Activated CD4-positive, alpha-beta memory T cell treated with anti-CD3 and anti-CD28 coated beads for 36 hours (primary cell): ENCODE measurements at regions not wholly inside any gene's neighbourhood (a gene's known extent, or its start where the extent isn't known, plus 50 kb on each side); places are given as distances from the start of the nearest gene placed in this dataset.

Source experiments
- CTCF ChIA-PET: fragments of 350-600 bp; sonication (Branson Sonifier 250); formaldehyde crosslinking; loops from one replicate; lab custom pipeline; 2021; ENCODE audit warnings: antibody characterized with exemption, inconsistent platforms; lab: Charles Lee
- POLR2A ChIA-PET: fragments of 350-600 bp; sonication (Branson Sonifier 250); formaldehyde crosslinking; loops from one replicate; lab custom pipeline; 2021; ENCODE audit warnings: antibody characterized with exemption; lab: Charles Lee
- DNase-seq: peaks from one replicate; pipeline ENCODE4 v3.0.0-alpha.2; 2020
- H3K27ac Mint-ChIP-seq: one replicate; pipeline ENCODE4 v1.8.0; 2021; ENCODE audit warnings: mixed read lengths
- H3K27me3 Mint-ChIP-seq: one replicate; pipeline ENCODE4 v1.8.0; 2021; ENCODE audit warnings: mixed read lengths
- H3K36me3 Mint-ChIP-seq: one replicate; pipeline ENCODE4 v1.8.0; 2021; ENCODE audit warnings: mixed read lengths
- H3K4me1 Mint-ChIP-seq: one replicate; pipeline ENCODE4 v1.8.0; 2021; ENCODE audit warnings: low read depth, mixed read lengths
- H3K4me3 Mint-ChIP-seq: one replicate; pipeline ENCODE4 v1.8.0; 2021; ENCODE audit warnings: mild to moderate bottlenecking, mixed read lengths
- H3K9me3 Mint-ChIP-seq: one replicate; pipeline ENCODE4 v1.8.0; 2021; ENCODE audit warnings: mixed read lengths
- intact Hi-C: fragments of 100-400 bp; cut with micrococcal nuclease; formaldehyde crosslinking; loops from one replicate; pipeline ENCODE4 v1.15.1; 2023

DNA sequence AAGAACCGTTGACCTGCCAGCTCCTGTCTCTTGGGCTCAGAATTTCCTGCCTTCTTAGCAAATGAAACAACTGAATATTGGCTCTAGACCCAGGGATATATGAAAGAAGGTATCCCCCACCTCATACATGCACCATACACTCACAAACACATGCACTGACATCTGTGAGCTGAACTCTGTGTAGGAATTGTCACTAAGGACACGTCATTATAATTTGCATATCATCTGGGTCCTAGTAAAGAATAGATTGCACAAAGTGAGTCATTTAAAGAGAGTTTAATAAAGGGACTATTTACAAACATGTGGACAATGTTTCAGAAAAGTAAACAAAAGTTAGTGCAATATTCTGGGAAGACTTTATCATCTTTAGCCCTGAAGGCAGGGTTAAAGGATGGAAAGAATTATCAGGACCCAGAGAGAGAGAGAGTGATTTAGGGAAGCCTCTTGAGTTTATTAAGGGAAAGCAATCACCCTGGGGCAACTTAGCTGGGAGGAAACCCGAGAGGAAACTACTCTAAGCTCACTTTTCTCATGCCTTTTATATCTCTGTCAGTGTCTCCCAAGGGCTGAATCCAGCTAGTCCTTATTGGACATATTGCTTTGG is 74.1 kb upstream of the PLA2G4A start:
- intact Hi-C loops = no loop called here
- CTCF ChIA-PET = no interaction called here

DNA sequence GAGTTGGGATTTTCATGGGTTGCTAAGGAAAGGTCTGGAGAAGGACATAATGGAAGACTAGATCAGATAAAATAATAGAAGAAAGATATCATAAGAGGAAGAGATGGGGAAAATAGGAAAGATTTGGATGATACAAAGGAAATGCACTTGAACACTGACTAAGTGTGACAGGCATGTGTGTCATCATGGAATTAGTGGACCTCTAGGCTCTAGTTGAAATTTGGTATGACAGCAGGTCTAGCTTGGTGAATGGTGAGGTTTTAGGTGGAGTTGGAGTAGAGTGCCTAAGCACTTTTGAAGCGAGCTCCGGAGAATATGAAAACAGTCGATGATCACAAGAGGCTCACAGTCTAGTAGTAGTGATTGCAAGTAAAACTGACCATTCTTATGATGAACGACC is 73.0 kb upstream of the PTGS2 start:
- CTCF ChIA-PET = interaction anchor here (1.1 kb wide), 1 partner anchor 15 kb away, joined by 3 read pairs; no protein-coding TSS in a partner anchor
- H3K4me3 Mint-ChIP-seq = no peak overlapping the region
- POLR2A ChIA-PET = no interaction called here
- intact Hi-C loops = no loop called here
- H3K9me3 Mint-ChIP-seq = peaks cover 4% of the 10 kb centered on the region
- H3K27ac Mint-ChIP-seq = no peak overlapping the region
- H3K4me1 Mint-ChIP-seq = no peaks in the 10 kb centered on the region
- no peak for DNase-seq
- no peaks in the 10 kb centered on the region for H3K36me3 Mint-ChIP-seq
- H3K27me3 Mint-ChIP-seq = peaks cover 5% of the 10 kb centered on the region

More for the DNA sequence above, 74.1 kb upstream of the PLA2G4A start:
- Mint-ChIP-seq H3K36me3 (no peaks in the 10 kb centered on the region), H3K4me1 (no peaks in the 10 kb centered on the region), H3K9me3 (no peaks in the 10 kb centered on the region), H3K4me3 (no peak overlapping the region), H3K27me3 (peaks cover 5% of the 10 kb centered on the region), H3K27ac (no peak overlapping the region)
- no peak for DNase-seq
- POLR2A ChIA-PET = no interaction called here

GRCh38 chr1:186750257-186750656 is 70.0 kb upstream of the PTGS2 start:
- Mint-ChIP-seq H3K9me3 (peaks cover 16% of the 10 kb centered on the region), H3K36me3 (peaks cover 1% of the 10 kb centered on the region), H3K27ac (no peak overlapping the region), H3K27me3 (peaks cover 2% of the 10 kb centered on the region), H3K4me1 (no peaks in the 10 kb centered on the region), H3K4me3 (no peak overlapping the region)
- CTCF ChIA-PET = no interaction called here
- POLR2A ChIA-PET = no interaction called here
- intact Hi-C loops = no loop called here
- DNase-seq = no peak

DNA sequence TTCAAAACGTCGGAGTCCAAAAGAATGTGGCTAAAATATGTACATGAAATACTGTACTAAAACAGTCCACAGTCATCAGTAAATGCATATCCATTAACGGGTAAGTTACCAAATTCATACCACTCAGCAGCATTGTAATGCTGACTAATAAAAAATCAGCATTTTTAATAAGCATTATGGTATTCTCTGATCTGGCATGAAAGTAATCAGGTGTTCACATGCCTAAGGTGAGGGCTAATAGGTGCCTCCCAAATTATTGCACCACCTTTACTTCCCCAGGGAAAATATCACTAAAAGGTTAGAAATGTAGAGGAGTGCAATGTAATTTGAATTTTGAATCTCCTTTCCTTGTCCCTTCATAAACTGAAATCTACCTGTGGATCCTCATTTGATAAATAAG is 69.6 kb upstream of the PTGS2 start:
- intact Hi-C loops = no loop called here
- CTCF ChIA-PET = no interaction called here
- DNase-seq = no peak
- peaks cover 16% of the 10 kb centered on the region for H3K9me3 Mint-ChIP-seq
- no peaks in the 10 kb centered on the region for H3K4me1 Mint-ChIP-seq
- POLR2A ChIA-PET = no interaction called here
- H3K36me3 Mint-ChIP-seq = peaks cover 1% of the 10 kb centered on the region
- peaks cover 3% of the 10 kb centered on the region for H3K27me3 Mint-ChIP-seq
- H3K4me3 Mint-ChIP-seq = no peak overlapping the region
- H3K27ac Mint-ChIP-seq = no peak overlapping the region

- Mint-ChIP-seq H3K36me3 (peaks cover 1% of the 10 kb centered on the region), H3K27me3 (peaks cover 3% of the 10 kb centered on the region), H3K4me3 (no peak overlapping the region), H3K9me3 (peaks cover 16% of the 10 kb centered on the region), H3K4me1 (no peaks in the 10 kb centered on the region), H3K27ac (no peak overlapping the region)
- POLR2A ChIA-PET = no interaction called here
- DNase-seq = no peak
- intact Hi-C loops = no loop called here
- CTCF ChIA-PET = no interaction called here
Observed at GRCh38 chr1:186747661-186748060, 67.4 kb upstream of the PTGS2 start.

- Mint-ChIP-seq H3K4me1 (peaks cover 3% of the 10 kb centered on the region), H3K36me3 (peaks cover 1% of the 10 kb centered on the region), H3K9me3 (peaks cover 16% of the 10 kb centered on the region), H3K27ac (no peak overlapping the region), H3K4me3 (no peak overlapping the region), H3K27me3 (peaks cover 2% of the 10 kb centered on the region)
- intact Hi-C loops = no loop called here
- ChIA-PET POLR2A (no interaction called here), CTCF (no interaction called here)
- no peak for DNase-seq
Observed at GRCh38 chr1:186745531-186746146, 65.4 kb upstream of the PTGS2 start.

DNA sequence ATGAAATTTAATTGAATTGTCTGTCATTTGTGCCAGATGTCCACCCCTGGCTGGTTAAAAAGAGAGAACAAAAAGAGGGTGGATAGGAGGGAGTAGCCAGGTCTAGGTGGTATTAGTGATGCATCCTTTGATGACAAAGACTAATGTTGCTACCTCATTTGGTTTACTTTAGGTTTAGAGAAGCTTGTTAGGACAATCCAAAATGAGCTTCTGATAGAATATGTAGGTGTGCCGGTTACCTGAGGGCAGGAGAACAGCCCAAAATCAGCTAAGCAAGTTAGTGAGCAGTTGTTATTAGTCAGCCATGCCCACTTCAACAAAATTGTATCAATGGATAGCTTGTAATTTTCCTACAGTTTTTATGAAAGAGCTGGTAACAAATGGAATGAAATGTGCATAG is 61.4 kb upstream of the PTGS2 start:
- ChIA-PET CTCF (no interaction called here), POLR2A (no interaction called here)
- Mint-ChIP-seq H3K36me3 (no peaks in the 10 kb centered on the region), H3K9me3 (no peaks in the 10 kb centered on the region), H3K27me3 (peaks cover 3% of the 10 kb centered on the region), H3K27ac (no peak overlapping the region), H3K4me3 (no peak overlapping the region), H3K4me1 (peaks cover 18% of the 10 kb centered on the region)
- DNase-seq = no peak
- intact Hi-C loops = no loop called here

DNA sequence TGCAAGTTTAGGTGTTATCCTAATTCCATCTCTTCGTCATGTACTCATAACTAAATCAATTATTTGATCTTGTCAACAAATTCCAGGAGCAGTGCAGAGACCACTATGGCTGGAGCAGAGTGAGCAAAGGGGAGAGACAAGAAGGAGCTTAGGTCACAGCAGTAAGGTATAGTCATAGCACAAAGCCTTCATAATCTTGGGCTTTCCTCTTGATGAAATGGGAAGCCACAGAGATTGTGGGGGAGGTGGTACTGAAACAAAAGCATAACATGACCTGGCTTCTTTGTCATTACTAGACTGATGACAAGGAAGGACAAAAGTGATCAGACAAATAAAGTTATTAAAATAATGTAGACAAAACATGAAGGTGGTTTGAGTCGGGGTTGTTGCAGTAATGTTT is 60.1 kb upstream of the PTGS2 start:
- H3K9me3 Mint-ChIP-seq = no peaks in the 10 kb centered on the region
- peaks cover 18% of the 10 kb centered on the region for H3K4me1 Mint-ChIP-seq
- H3K27me3 Mint-ChIP-seq = peaks cover 3% of the 10 kb centered on the region
- ChIA-PET CTCF (interaction anchor here (1.5 kb wide), 1 partner anchor 17 kb away, joined by 7 read pairs; no protein-coding TSS in a partner anchor), POLR2A (no interaction called here)
- intact Hi-C loops = no loop called here
- no peaks in the 10 kb centered on the region for H3K36me3 Mint-ChIP-seq
- no peak overlapping the region for H3K4me3 Mint-ChIP-seq
- peak; percentile 27 for DNase-seq
- no peak overlapping the region for H3K27ac Mint-ChIP-seq

GRCh38 chr1:186739515-186739914 is 59.3 kb upstream of the PTGS2 start:
- no peaks in the 10 kb centered on the region for H3K36me3 Mint-ChIP-seq
- ChIA-PET POLR2A (interaction anchor here (0.8 kb wide), 1 partner anchor 60 kb away, joined by 3 read pairs; no protein-coding TSS in a partner anchor), CTCF (interaction anchor here (1.0 to 1.5 kb wide), 2 partner anchors 16 to 364 kb away, joined by 3 to 7 read pairs; partner anchors contain the start of gene TPR)
- H3K4me1 Mint-ChIP-seq = peaks cover 21% of the 10 kb centered on the region
- no peak overlapping the region for H3K4me3 Mint-ChIP-seq
- H3K27ac Mint-ChIP-seq = no peak overlapping the region
- no peaks in the 10 kb centered on the region for H3K9me3 Mint-ChIP-seq
- intact Hi-C loops = loop anchor here (1.0 to 5.0 kb wide), 4 partner anchors 121 to 447 kb away; no protein-coding TSS in a partner anchor
- H3K27me3 Mint-ChIP-seq = peaks cover 2% of the 10 kb centered on the region
- no peak for DNase-seq

DNA sequence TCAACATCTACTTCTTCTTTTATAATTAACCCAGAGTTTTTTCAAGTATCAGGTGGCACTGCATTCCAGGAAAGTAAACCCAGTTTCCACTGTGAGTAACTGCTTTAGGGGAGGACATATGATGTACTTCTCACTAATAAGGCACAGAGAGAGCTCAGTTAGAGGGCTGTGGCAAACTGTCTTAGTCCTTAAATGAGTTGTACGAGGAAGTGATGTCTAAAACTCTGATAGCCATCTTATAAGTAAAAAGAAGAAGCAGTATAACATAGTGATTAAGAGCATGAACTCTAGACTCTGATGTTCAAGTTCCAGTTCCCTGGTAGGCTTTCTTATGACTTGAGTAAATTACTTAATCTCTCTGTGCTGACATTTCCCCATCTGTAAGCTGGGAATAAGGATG is 58.7 kb upstream of the PTGS2 start:
- intact Hi-C loops = loop anchor here (1.0 to 5.0 kb wide), 4 partner anchors 121 to 447 kb away; no protein-coding TSS in a partner anchor
- peaks cover 2% of the 10 kb centered on the region for H3K27me3 Mint-ChIP-seq
- no peaks in the 10 kb centered on the region for H3K9me3 Mint-ChIP-seq
- CTCF ChIA-PET = interaction anchor here (1.0 kb wide), 1 partner anchor 364 kb away, joined by 3 read pairs; the partner anchor contains the start of gene TPR
- H3K36me3 Mint-ChIP-seq = no peaks in the 10 kb centered on the region
- POLR2A ChIA-PET = interaction anchor here (0.8 kb wide), 1 partner anchor 61 kb away, joined by 3 read pairs; no protein-coding TSS in a partner anchor
- H3K4me1 Mint-ChIP-seq = peaks cover 21% of the 10 kb centered on the region
- DNase-seq = peak; percentile 10
- peak overlapping the region; percentile 26 for H3K27ac Mint-ChIP-seq
- H3K4me3 Mint-ChIP-seq = no peak overlapping the region

- ChIA-PET POLR2A (no interaction called here), CTCF (no interaction called here)
- H3K27ac Mint-ChIP-seq = no peak overlapping the region
- peaks cover 5% of the 10 kb centered on the region for H3K27me3 Mint-ChIP-seq
- DNase-seq = no peak
- H3K9me3 Mint-ChIP-seq = no peaks in the 10 kb centered on the region
- no peak overlapping the region for H3K4me3 Mint-ChIP-seq
- H3K4me1 Mint-ChIP-seq = peaks cover 21% of the 10 kb centered on the region
- intact Hi-C loops = loop anchor here (5.0 kb wide), 1 partner anchor 445 kb away; no protein-coding TSS in a partner anchor
- H3K36me3 Mint-ChIP-seq = no peaks in the 10 kb centered on the region
Observed at GRCh38 chr1:186736971-186737685, 56.9 kb upstream of the PTGS2 start.

GRCh38 chr1:186735463-186735862 is 55.2 kb upstream of the PTGS2 start:
- H3K36me3 Mint-ChIP-seq = no peaks in the 10 kb centered on the region
- intact Hi-C loops = loop anchor here (5.0 kb wide), 1 partner anchor 443 kb away; no protein-coding TSS in a partner anchor
- H3K4me1 Mint-ChIP-seq = peaks cover 16% of the 10 kb centered on the region
- POLR2A ChIA-PET = no interaction called here
- no peak for DNase-seq
- no peak overlapping the region for H3K27ac Mint-ChIP-seq
- peaks cover 10% of the 10 kb centered on the region for H3K27me3 Mint-ChIP-seq
- no peaks in the 10 kb centered on the region for H3K9me3 Mint-ChIP-seq
- H3K4me3 Mint-ChIP-seq = no peak overlapping the region
- CTCF ChIA-PET = no interaction called here
